ENCODE measurements at regions not wholly inside any gene's neighbourhood (a gene's known extent, or its start where the extent isn't known, plus 50 kb on each side); places are given as distances from the start of the nearest gene placed in this dataset.

- H3K36me3 ChIP-seq (ENCODE audit: control insufficient read depth, insufficient read depth, low read length) = no peaks in the 10 kb centered on the region
- no peaks in the 10 kb centered on the region; the same call in 1 of the 2 replicates for H3K9me1 ChIP-seq (ENCODE audit: insufficient read depth, low read length)
- ATAC-seq (ENCODE audit: low read depth) (no peak), DNase-seq (no peak)
- H3K9me3 ChIP-seq (ENCODE audit: control insufficient read depth, insufficient read depth, low read length) = no peaks in the 10 kb centered on the region
- H2BK15ac ChIP-seq (ENCODE audit: low read depth, low read length) = no peak overlapping the region
- no peak overlapping the region for H3K14ac ChIP-seq (replicated peaks; ENCODE audit: low read depth, low read length)
- H3K4ac ChIP-seq (ENCODE audit: low read depth, low read length) = no peak overlapping the region
- intact Hi-C loops (cut with micrococcal nuclease) = loop anchor here (10.0 kb wide), 2 partner anchors 332 to 338 kb away; no protein-coding TSS in a partner anchor
- H4K5ac ChIP-seq (ENCODE audit: low read depth, low read length) = no peak overlapping the region
- no peaks in the 10 kb centered on the region; the same call in 1 of the 2 replicates for H4K20me1 ChIP-seq (ENCODE audit: insufficient read depth, low read length)
- peaks cover 10% of the 10 kb centered on the region for H3K4me1 ChIP-seq (ENCODE audit: control insufficient read depth, insufficient read depth, low read length)
- H2AK9ac ChIP-seq (replicated peaks; ENCODE audit: low read depth, low read length, poor library complexity) = no peak overlapping the region
- in situ Hi-C loops (cut with MboI; ENCODE audit: low sequenced_read_pairs) = no loop called here
- peak overlapping the region; percentile 23; the same call in 1 of the 2 replicates for H3K18ac ChIP-seq (ENCODE audit: low read depth, low read length)
- H4K8ac ChIP-seq (ENCODE audit: low read depth in 2 of 2, low read length in 2 of 2) = no peak overlapping the region
- no peak overlapping the region for H2AFZ ChIP-seq (replicated peaks; ENCODE audit: low read length, poor library complexity)
- no peaks in the 10 kb centered on the region for H3K27me3 ChIP-seq (ENCODE audit: control insufficient read depth, insufficient read depth, low read length)
- H3K9ac ChIP-seq (ENCODE audit: low read depth, low read length) = no peak overlapping the region
- no peak overlapping the region for H2BK5ac ChIP-seq (ENCODE audit: low read depth, low read length, poor library complexity, severe bottlenecking)
- H3K4me3 ChIP-seq (ENCODE audit: insufficient read depth, low read depth, low read length) = no peak overlapping the region
- H4K91ac ChIP-seq (ENCODE audit: insufficient read depth, low read depth, low read length) = no peak overlapping the region
- H3K56ac ChIP-seq (ENCODE audit: extremely low read depth, insufficient read depth, low read length) = no peak overlapping the region
- no peak for TF ChIP-seq RCOR1 (IDR thresholded peaks at IDR 0.05; ENCODE audit: insufficient replicate concordance, low read length)
- no peak for TF ChIP-seq MAZ (IDR thresholded peaks at IDR 0.05; ENCODE audit: borderline replicate concordance, low read depth, low read length)
- no peak for TF ChIP-seq BHLHE40 (IDR thresholded peaks at IDR 0.05; ENCODE audit: low read depth, low read length)
- no peak for TF ChIP-seq CHD1 (IDR thresholded peaks at IDR 0.05; ENCODE audit: low read depth, low read length)
- no peak for TF ChIP-seq SMC3 (IDR thresholded peaks at IDR 0.05; ENCODE audit: low read depth, low read length)
- TF ChIP-seq CEBPB (IDR thresholded peaks at IDR 0.05; ENCODE audit: low read depth, low read length) = no peak
- no peak for TF ChIP-seq USF2 (IDR thresholded peaks at IDR 0.05; ENCODE audit: low read depth, low read length)
- no peak for TF ChIP-seq MXI1 (IDR thresholded peaks at IDR 0.05; ENCODE audit: borderline replicate concordance, low read depth, low read length)
- no peak for TF ChIP-seq CTCF (conservative IDR thresholded peaks at IDR 0.05; ENCODE audit: low read depth, low read length)
- TF ChIP-seq FOS (IDR thresholded peaks at IDR 0.05; ENCODE audit: low read depth, low read length) = no peak
- TF ChIP-seq MAFK (IDR thresholded peaks at IDR 0.05; ENCODE audit: low read depth, low read length) = no peak
- no peak for TF ChIP-seq ELK1 (IDR thresholded peaks at IDR 0.05; ENCODE audit: borderline replicate concordance, low read depth, low read length)
- TF ChIP-seq POLR2A (IDR thresholded peaks at IDR 0.05; ENCODE audit: low read depth, low read length) = no peak
- no peak for TF ChIP-seq RAD21 (IDR thresholded peaks at IDR 0.05; ENCODE audit: low read length)
- TF ChIP-seq NFE2L2 (IDR thresholded peaks at IDR 0.05; ENCODE audit: low read depth, low read length) = no peak
- ChIA-PET POLR2A (ENCODE audit: unreplicated experiment) (no interaction called here), CTCF (no interaction called here)
- H2BK120ac ChIP-seq (ENCODE audit: low read depth, low read length) = peak overlapping the region; percentile 7; the same call in 1 of the 2 replicates
- H3K27ac ChIP-seq (ENCODE audit: insufficient read depth, low read length) = no peak overlapping the region
- no peak overlapping the region for H3K23ac ChIP-seq (ENCODE audit: low read depth, low read length)
- BruUV-seq (replicated peaks) = no TSS peak
- dilution Hi-C loops (cut with HindIII; ENCODE audit: low sequenced_read_pairs, unreplicated experiment) = no loop called here
- H2BK20ac ChIP-seq (ENCODE audit: low read depth, low read length) = no peak overlapping the region
- no peak overlapping the region for H3K4me2 ChIP-seq (ENCODE audit: low read depth, low read length)
- no peak overlapping the region for H2AK5ac ChIP-seq (ENCODE audit: low read depth, low read length)
- H3K79me1 ChIP-seq (ENCODE audit: low read depth in 1 of 2, low read length in 2 of 2) = no peaks in the 10 kb centered on the region
Measured at GRCh38 chr9:2496934-2497333, 124.7 kb upstream of the VLDLR start.

All from IMR-90 (cell line).